SH-SY5Y (cell line): ENCODE measurements at regions not wholly inside any gene's neighbourhood (a gene's known extent, or its start where the extent isn't known, plus 50 kb on each side); places are given as distances from the start of the nearest gene placed in this dataset.

ENCODE experiments used
- GATA2 ChIP-seq: IDR thresholded peaks from 2 replicates; pipeline ENCODE4 v1.6.1; 2011; ENCODE audit warnings: mild to moderate bottlenecking, low read depth, low read length
- GATA3 ChIP-seq: IDR thresholded peaks from 2 replicates; pipeline ENCODE4 v1.6.1; 2011; ENCODE audit warnings: low read depth, mild to moderate bottlenecking, low read length, moderate library complexity

DNA sequence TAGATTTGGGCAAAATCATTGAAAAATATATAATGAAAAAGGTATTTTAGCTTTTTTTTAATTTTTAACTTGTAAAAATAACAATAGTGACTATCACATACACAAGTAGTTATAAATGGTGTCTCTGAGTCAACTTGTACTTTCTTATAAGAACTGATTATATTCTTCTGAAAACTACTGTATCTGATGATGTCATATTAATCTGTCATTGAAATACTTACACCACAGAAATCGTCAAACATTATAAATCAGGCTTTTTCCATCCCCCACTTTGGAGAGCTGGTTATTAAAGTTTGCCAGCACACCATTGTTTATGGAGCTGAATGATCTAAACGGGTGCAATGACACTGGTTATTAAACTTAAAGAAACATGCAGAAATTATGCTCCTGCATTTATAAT is 1259.6 kb upstream of the CNTN5 start:
- TF ChIP-seq GATA2 = no peak
- TF ChIP-seq GATA3 = no peak

DNA sequence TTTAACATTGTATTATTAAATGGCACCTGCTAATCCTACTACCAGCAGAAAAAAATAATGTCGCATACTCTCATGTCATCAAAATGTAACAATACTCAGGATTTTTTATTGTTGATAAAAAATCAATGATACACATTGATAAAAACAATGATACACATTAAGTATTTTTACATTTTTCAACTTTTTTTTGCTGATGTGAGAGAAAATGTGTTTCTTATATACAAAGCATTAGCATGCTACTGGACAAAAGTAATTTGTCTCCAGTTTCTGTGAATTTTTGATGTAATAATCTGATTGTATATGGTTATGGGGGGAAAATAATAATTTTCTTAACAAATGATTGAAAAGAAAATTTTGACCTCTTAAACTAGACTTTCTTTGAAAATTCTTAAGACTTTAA is 1256.6 kb upstream of the CNTN5 start:
- TF ChIP-seq GATA2 = no peak
- no peak for TF ChIP-seq GATA3

DNA sequence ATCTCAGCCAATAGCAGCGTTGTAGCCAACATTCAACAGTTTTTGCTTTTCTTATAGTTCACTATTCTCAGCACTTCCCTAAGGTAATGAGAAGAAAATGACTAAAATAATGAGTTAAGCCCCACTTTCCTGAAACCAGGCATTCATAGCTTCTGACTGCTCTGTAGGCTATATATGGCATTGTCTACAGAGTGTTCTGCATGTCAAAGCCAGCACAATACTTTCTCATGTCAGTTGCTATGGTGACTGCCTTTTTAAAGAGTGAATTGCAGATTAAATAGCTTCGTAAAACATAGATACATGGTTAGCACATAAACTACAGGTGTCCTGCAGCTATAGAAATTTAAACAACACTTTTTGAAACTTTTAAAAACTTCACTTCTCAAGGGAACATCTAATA is 1256.1 kb upstream of the CNTN5 start:
- no peak for TF ChIP-seq GATA3
- TF ChIP-seq GATA2 = no peak

DNA sequence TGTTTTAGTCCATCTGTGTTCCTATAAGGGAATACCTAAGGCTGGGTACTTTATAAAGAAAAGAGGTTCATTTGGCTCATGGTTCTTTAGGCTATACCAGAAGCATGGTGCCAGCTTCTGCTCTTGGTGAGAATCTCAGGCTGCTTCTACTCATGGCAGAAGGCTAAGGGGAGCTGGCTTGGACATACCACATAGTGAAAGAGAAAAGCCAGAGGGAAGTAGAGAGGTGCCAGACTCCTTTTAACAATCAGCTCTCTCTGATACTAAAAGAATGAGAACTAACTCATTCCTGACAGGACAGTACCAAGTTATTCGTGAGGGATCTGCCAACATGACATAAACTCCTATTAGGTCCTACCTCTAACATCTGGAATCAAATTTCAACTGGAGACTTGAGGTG is 1250.2 kb upstream of the CNTN5 start:
- TF ChIP-seq GATA2 = no peak
- no peak for TF ChIP-seq GATA3

DNA sequence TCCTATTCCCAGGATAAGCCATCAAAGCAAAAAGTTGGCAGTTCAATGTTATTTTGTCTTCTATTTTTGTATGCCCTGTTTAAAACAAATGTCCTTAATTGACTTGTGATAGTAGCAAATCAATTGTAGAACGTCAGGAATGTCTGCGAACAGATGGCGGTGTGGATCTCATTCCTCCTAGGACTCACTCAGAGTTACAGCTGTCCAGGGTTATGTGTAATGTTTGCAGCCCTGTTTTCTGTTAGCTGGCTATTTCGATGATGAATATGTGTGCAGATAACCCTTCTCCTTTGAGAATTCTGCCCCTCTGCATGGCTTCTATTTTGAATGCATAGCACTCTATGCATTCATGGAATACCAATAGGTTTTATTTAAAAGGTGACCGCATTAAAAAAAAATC is 1248.0 kb upstream of the CNTN5 start:
- TF ChIP-seq GATA3 (no peak), GATA2 (no peak)

DNA sequence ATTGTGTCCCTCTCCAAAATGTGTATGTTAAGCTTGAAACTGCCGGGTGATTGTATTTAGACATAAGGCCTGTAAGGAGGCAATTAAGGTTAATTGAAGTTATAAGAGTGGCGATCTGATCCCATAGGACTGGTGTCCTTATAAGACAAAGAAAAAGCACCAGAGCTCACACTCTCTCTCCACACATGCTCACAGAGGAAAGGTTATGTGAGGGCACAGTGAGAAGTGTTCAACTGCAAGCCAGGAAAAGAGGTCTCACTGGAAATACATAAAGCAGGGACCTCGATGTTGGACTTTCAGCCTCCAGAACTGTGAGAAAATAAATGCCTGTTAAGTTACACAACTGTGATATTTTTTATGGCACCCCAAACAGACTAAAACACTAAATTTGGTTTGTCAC is 1233.8 kb upstream of the CNTN5 start:
- no peak for TF ChIP-seq GATA2
- no peak for TF ChIP-seq GATA3

DNA sequence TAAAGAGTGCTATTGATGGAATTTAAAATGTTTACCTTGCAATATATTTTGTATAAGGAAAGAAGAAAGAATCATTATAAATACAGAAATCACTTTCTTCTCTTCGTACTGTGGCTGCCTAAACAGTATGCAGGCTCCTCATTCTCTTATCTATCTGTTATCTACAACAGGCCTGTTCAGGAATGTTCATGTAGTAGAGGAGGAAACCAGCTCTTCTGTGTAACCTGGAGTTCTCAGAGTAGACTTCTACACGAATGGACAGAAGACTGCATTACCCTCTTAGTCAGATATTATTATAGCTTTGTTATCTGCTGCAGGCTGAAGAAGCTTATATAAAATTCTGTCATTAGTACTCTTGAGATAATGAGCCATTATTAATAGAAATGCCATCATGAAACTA is 1225.9 kb upstream of the CNTN5 start:
- TF ChIP-seq GATA2 (no peak), GATA3 (no peak)

DNA sequence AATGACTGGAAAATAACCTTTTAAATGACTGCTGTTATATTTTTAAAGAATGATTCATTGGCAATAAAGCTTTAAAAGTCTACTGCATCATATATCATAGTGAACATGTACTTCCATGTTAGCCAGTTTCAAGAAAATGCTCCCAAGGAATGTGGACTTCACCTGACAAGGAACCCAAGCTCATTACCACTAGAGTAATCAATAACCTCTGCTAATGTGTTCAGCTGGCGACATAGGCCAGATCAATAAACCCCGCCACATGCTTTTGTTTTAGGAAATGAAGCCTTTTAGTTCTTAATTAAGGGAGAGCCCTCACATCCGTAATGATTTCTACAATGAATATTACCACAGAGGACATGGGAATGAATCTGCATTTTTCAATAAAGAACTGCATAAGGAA is 1219.9 kb upstream of the CNTN5 start:
- TF ChIP-seq GATA3 = no peak

DNA sequence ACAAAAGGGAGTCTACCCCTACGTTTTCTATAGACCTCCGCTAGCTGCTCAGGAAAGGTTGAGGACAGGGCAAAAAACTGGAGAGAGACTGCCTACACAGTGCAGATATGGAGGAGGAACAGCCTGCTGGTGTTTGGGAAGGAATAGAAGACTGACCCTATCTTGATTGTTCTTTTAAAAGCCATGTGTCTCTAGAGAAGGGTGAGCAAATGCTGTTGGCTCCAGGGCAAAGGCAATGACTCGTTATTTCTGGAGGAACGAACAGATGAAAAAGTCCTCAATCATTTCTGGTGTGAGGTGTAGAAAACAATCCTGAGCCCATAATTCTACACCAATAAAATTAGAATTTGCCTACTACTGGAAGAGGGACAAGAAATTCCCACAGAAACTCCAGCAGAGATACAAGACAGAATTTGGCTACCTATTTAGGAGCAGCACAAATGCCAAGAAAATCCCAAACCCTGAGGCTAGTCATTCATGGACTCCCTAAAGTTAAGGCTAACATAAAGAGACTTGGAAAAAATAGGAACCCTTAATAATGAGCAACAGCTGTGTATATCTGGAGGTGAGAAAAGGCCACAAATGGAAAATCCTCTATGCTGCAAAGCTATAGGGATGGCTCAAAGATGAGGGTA is 1206.3 kb upstream of the CNTN5 start:
- TF ChIP-seq GATA3 = no peak
- no peak for TF ChIP-seq GATA2

DNA sequence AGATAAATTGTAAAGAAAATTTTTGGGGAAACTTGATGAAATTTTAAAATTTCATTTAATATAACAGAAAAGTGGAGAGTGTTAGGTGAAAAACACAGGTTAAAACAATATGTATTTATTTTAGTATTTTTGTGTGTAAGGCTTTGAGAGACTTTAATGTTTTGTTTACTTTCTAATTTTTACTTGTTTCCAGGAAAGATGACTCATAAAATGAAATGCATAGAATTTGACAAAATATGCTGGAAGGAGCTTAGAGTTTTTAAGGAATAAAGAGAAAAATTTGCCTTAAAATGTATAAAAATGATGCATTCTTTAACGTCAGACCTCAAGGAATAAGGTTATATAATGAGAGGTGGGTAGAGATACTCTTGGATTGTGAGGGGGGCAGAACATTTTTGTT is 1205.1 kb upstream of the CNTN5 start:
- no peak for TF ChIP-seq GATA2
- no peak for TF ChIP-seq GATA3

DNA sequence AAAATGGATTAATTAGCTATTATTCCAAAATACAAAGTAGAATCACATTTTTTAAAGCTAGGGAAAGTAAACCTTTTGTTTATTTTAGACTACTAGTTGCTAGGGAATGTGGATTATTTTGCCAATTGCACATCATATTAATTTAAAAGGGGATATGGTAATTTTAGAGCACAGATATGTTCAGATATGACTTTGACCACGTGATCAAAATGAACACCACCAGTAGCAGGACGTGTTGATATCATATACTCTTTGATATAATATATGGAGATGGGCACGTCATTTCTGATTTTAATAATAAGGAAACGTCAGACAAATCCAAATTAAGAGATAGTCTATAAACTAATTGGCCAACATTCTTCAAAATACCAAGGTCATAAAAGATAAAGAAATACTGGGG is 1188.3 kb upstream of the CNTN5 start:
- TF ChIP-seq GATA2 (no peak), GATA3 (no peak)

DNA sequence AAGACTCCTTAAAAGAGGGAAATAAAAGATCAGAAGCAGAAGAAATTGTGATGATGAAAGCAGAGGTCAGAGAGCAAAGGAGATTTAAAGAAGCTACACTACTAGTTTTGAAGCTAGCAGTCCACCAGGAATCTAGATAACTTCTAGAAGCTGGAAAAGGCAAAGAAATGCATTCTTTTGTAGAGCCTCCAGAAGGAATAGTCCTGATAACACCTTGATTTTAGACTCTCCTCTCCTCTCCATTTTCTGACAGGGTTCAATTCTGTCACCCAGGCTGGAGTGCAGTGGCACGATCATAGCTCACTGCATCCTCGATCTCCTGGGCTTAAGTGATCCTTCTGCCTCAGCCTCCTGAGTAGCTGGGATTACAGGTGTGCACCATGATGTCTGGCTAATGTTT is 1187.3 kb upstream of the CNTN5 start:
- TF ChIP-seq GATA3 (no peak), GATA2 (no peak)

DNA sequence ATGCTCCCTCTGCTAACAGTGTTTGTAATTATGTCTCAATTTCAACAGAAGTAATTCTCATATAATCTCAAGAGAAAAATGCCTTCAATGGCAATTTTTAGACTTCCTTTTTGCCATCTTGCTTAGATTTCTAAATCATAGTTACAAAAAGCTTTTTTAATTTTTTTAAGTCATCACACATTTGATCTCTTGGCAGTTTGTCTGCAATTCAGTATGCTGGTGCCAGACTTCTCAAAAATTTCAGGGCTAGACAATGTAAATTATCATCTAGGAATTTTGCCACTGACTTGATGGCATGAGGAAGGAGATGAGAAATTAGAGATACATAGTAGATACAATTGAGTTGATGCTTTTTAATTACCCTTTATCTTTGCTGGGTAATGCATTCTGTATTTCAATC is 1176.7 kb upstream of the CNTN5 start:
- TF ChIP-seq GATA3 (no peak), GATA2 (no peak)

DNA sequence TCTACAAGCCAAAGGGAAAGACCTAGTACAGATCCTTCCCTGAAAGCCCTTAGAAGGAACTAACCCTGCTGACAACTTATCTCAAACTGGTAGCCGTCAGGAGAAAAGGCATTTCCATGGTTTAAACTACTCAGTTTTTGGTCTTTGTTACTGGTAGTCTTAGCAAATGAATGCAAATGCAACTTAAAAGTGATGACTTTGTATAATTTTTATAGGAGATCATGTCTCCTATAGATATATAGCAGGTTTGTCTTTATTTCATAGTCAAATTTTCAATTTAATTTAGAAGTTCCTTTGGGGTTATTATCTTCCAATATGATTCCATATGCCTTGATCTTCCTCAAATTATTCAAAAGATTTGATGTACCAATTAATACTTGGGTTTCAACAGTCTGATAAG is 1173.0 kb upstream of the CNTN5 start:
- TF ChIP-seq GATA3 (no peak), GATA2 (no peak)

DNA sequence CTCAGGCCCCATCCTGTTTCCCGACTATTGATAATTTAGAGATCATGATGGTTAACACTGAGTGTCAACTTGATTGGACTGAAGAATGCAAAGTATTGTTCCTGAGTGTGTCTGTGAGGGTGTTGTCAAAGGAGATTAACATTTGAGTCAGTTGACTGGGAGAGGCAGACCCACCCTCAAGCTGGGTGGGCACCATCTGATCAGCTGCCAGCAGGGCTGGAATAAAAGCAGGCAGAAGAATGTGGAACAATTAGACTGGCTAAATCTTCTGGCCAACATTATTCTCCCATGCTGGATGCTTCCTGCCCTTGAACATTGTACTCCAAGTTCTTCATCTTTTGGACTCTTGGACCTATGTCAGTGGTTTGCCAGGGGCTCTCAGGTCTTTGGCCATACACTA is 1170.0 kb upstream of the CNTN5 start:
- TF ChIP-seq GATA3 (no peak), GATA2 (no peak)

DNA sequence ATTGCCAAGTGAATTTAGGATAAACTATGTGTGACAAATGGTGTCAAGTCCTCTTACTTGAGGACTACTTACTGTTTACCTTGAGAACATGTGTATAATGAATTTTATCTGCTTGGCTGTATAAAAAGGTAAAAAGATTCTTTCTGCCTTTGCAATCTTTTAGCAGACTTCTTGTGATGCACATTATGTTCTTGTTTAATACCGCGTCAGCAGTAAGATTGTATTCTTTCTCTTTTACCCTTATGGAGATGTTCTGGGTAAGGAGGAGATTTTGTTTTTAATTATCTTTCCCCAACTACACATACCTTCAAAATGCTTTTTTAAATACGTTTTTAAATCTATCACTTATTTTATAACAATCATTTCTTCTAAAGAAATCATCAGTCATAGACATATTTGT is 1166.4 kb upstream of the CNTN5 start:
- TF ChIP-seq GATA3 (no peak), GATA2 (no peak)
